ENCODE measurements at regions not wholly inside any gene's neighbourhood (a gene's known extent, or its start where the extent isn't known, plus 50 kb on each side); places are given as distances from the start of the nearest gene placed in this dataset.

- BruUV-seq (replicated peaks), result no TSS peak
- Histone ChIP-seq H3K4me2 (ENCODE audit: insufficient read depth, low read length) (no peak overlapping the region), H3K27ac (ENCODE audit: insufficient read depth, low read depth, low read length) (no peak overlapping the region), H3K79me2 (ENCODE audit: control insufficient read depth, insufficient read depth, low read length) (no peaks in the 10 kb centered on the region), H3K9ac (replicated peaks; ENCODE audit: extremely low read depth, insufficient read depth, low read length) (no peak overlapping the region), H3K4me1 (ENCODE audit: control insufficient read depth, extremely low read depth, insufficient read depth, low read length) (peaks cover 7% of the 10 kb centered on the region), H3K9me1 (replicated peaks; ENCODE audit: control insufficient read depth, extremely low read depth, insufficient read depth, low read length) (no peaks in the 10 kb centered on the region), H3K27me3 (ENCODE audit: control insufficient read depth in 2 of 2, insufficient read depth in 2 of 2, low read length in 2 of 2) (no peaks in the 10 kb centered on the region), H4K20me1 (replicated peaks; ENCODE audit: control insufficient read depth, extremely low read depth, insufficient read depth, low read length) (no peaks in the 10 kb centered on the region), H3K9me3 (replicated peaks; ENCODE audit: control insufficient read depth, insufficient read depth, low read length) (no peaks in the 10 kb centered on the region), H3K36me3 (ENCODE audit: control insufficient read depth in 2 of 2, extremely low read depth in 1 of 2, insufficient read depth in 2 of 2, low read length in 2 of 2) (no peaks in the 10 kb centered on the region), H2AFZ (ENCODE audit: low read depth, low read length) (no peak overlapping the region), H3K4me3 (replicated peaks in 1 of 3; ENCODE audit: insufficient read depth in 1 of 3, low read depth in 1 of 3, low read length in 3 of 3) (no peak overlapping the region)
- DNase-seq (ENCODE audit: low read depth, low spot score) (no peak), FAIRE-seq (no peak)
- ChIA-PET POLR2A (no interaction called here), CTCF (no interaction called here)
- intact Hi-C loops (cut with micrococcal nuclease) (loop anchor here (10.0 kb wide), 1 partner anchor 224 kb away; no protein-coding TSS in a partner anchor), dilution Hi-C loops (cut with MboI; ENCODE audit: extremely low pct_ligation_motif_present, low sequenced_read_pairs) (no loop called here)
- TF ChIP-seq MYC (IDR thresholded peaks at IDR 0.05; ENCODE audit: low read depth, low read length), result no peak
Measured at GRCh38 chr5:96111080-96111756, 149.6 kb upstream of the ELL2 start.

- BruUV-seq (replicated peaks), result no TSS peak
- dilution Hi-C loops (cut with MboI; ENCODE audit: extremely low pct_ligation_motif_present, low sequenced_read_pairs), result no loop called here
- CTCF ChIA-PET, result no interaction called here
Measured at GRCh38 chr5:96110300-96110699, 148.6 kb upstream of the ELL2 start.

More at GRCh38 chr5:96110300-96110699, 148.6 kb upstream of the ELL2 start:
- no peak overlapping the region for H2AFZ ChIP-seq (ENCODE audit: low read depth, low read length)
- H3K27me3 ChIP-seq (ENCODE audit: control insufficient read depth in 2 of 2, insufficient read depth in 2 of 2, low read length in 2 of 2), result no peaks in the 10 kb centered on the region
- no peak for FAIRE-seq
- no peaks in the 10 kb centered on the region for H3K9me3 ChIP-seq (replicated peaks; ENCODE audit: control insufficient read depth, insufficient read depth, low read length)
- H3K4me2 ChIP-seq (ENCODE audit: insufficient read depth, low read length), result no peak overlapping the region
- H3K9ac ChIP-seq (replicated peaks; ENCODE audit: extremely low read depth, insufficient read depth, low read length), result no peak overlapping the region
- no peak overlapping the region for H3K4me3 ChIP-seq (replicated peaks in 1 of 3; ENCODE audit: insufficient read depth in 1 of 3, low read depth in 1 of 3, low read length in 3 of 3)
- intact Hi-C loops (cut with micrococcal nuclease), result loop anchor here (10.0 kb wide), 1 partner anchor 225 kb away; no protein-coding TSS in a partner anchor
- TF ChIP-seq EZH2 (IDR thresholded peaks at IDR 0.05; ENCODE audit: borderline replicate concordance, low read depth, low read length, severe bottlenecking) (no peak), JUN (IDR thresholded peaks at IDR 0.05; ENCODE audit: borderline replicate concordance, insufficient read depth, insufficient read length, low read depth) (no peak), MAX (IDR thresholded peaks at IDR 0.05; ENCODE audit: insufficient read depth, insufficient read length) (no peak), MYC (IDR thresholded peaks at IDR 0.05; ENCODE audit: low read depth, low read length) (no peak), CTCF (IDR thresholded peaks at IDR 0.05; ENCODE audit: extremely low read depth in 1 of 2, insufficient read depth in 1 of 2, low read depth in 1 of 2, low read length in 2 of 2) (no peak), POLR2AphosphoS5 (IDR thresholded peaks at IDR 0.05; ENCODE audit: insufficient read depth, low read depth, low read length) (no peak), GATA2 (IDR thresholded peaks at IDR 0.05; ENCODE audit: insufficient read depth, insufficient read length, low read depth, low read length) (no peak), POLR2A (IDR thresholded peaks at IDR 0.05; ENCODE audit: low read depth, low read length) (no peak), FOS (IDR thresholded peaks at IDR 0.05; ENCODE audit: borderline replicate concordance, insufficient read depth, low read length) (no peak)
- no peaks in the 10 kb centered on the region for H4K20me1 ChIP-seq (replicated peaks; ENCODE audit: control insufficient read depth, extremely low read depth, insufficient read depth, low read length)
- H3K27ac ChIP-seq (ENCODE audit: insufficient read depth, low read depth, low read length), result no peak overlapping the region
- H3K36me3 ChIP-seq (ENCODE audit: control insufficient read depth in 2 of 2, extremely low read depth in 1 of 2, insufficient read depth in 2 of 2, low read length in 2 of 2), result no peaks in the 10 kb centered on the region
- peaks cover 2% of the 10 kb centered on the region for H3K4me1 ChIP-seq (ENCODE audit: control insufficient read depth, extremely low read depth, insufficient read depth, low read length)
- no peaks in the 10 kb centered on the region for H3K79me2 ChIP-seq (ENCODE audit: control insufficient read depth, insufficient read depth, low read length)
- DNase-seq (ENCODE audit: low read depth, low spot score), result no peak
- H3K9me1 ChIP-seq (replicated peaks; ENCODE audit: control insufficient read depth, extremely low read depth, insufficient read depth, low read length), result no peaks in the 10 kb centered on the region
- POLR2A ChIA-PET, result no interaction called here
